GM23338 (cell line): ENCODE measurements at regions not wholly inside any gene's neighbourhood (a gene's known extent, or its start where the extent isn't known, plus 50 kb on each side); places are given as distances from the start of the nearest gene placed in this dataset.

Experiments
- CREB1 ChIP-seq: fragments of 250-450 bp; sonication (Bioruptor Pico); IDR thresholded peaks from 2 replicates; pipeline ENCODE4 v1.5.0; 2020; ENCODE audit warnings: low read depth, mild to moderate bottlenecking, moderate library complexity
- EZH2 ChIP-seq: fragments of 200-600 bp; sonication (generic); IDR thresholded peaks from one replicate; pipeline ENCODE4 v1.8.0; 2017; ENCODE audit warnings: antibody characterized with exemption, mild to moderate bottlenecking, low read depth; ENCODE audit not compliant: unreplicated experiment
- EZH2phosphoT487 ChIP-seq: fragments of 200-600 bp; sonication (generic); IDR thresholded peaks from one replicate; pipeline ENCODE4 v1.8.1; 2018; ENCODE audit warnings: antibody characterized with exemption; ENCODE audit not compliant: unreplicated experiment
- JUNB ChIP-seq: IDR thresholded peaks from one replicate; pipeline ENCODE4 v1.6.1; 2016; ENCODE audit warnings: antibody characterized with exemption; ENCODE audit not compliant: unreplicated experiment
- NANOG ChIP-seq: IDR thresholded peaks from 2 replicates; pipeline ENCODE4 v1.6.1; 2016; ENCODE audit warnings: antibody characterized with exemption, borderline replicate concordance
- POLR2AphosphoS5 ChIP-seq: IDR thresholded peaks from 2 replicates; pipeline ENCODE4 v1.6.1; 2016; ENCODE audit warnings: antibody characterized with exemption, low read depth
- REST ChIP-seq: IDR thresholded peaks from one replicate; pipeline ENCODE4 v1.6.1; 2018; ENCODE audit warnings: antibody characterized with exemption; ENCODE audit not compliant: unreplicated experiment
- STAT1 ChIP-seq: IDR thresholded peaks from one replicate; pipeline ENCODE4 v1.6.1; 2016; ENCODE audit warnings: antibody characterized with exemption; ENCODE audit not compliant: unreplicated experiment
- ZNF114 ChIP-seq: fragments of 250-450 bp; sonication (Bioruptor Pico); IDR thresholded peaks from 2 replicates; pipeline ENCODE4 v1.5.0; 2020; ENCODE audit warnings: mild to moderate bottlenecking, moderate library complexity
- ZNF331 ChIP-seq: fragments of 250-450 bp; sonication (Bioruptor Pico); IDR thresholded peaks from 2 replicates; pipeline ENCODE4 v1.5.0; 2020; ENCODE audit warnings: low read depth, mild to moderate bottlenecking, moderate library complexity
- TF ChIP-seq, protein P1 (sequence below), 2 experiments: fragments of 200-600 bp in 1 of 2; sonication (generic) in 1 of 2; conservative IDR thresholded peaks; 2 replicates each; pipeline versions ENCODE4 v1.5.1 to v1.6.1; 2016 to 2017; ENCODE audit warnings: antibody characterized with exemption in 2 of 2, low read depth in 2 of 2, mild to moderate bottlenecking in 2 of 2, moderate library complexity in 1 of 2

DNA sequence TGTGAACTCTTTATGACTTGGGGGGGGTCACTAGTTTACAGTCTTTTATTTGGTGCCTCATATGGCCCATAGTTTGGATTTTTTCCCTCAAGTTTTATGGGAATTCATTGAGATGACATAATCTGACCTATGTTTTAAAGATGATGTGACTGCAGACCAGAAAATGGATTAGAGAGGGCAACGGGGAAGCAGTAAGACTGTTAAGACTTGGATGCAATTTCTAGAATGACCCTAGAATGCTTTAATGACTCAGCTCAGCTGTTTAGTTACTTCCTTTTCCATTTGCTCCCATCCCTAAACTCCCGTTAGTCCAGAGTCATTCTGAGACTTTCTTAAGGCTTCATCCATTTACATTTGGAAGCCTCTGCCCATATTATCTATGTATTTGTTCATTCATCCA is 59.9 kb upstream of the PDGFRA start:
- TF ChIP-seq, protein P1, sequence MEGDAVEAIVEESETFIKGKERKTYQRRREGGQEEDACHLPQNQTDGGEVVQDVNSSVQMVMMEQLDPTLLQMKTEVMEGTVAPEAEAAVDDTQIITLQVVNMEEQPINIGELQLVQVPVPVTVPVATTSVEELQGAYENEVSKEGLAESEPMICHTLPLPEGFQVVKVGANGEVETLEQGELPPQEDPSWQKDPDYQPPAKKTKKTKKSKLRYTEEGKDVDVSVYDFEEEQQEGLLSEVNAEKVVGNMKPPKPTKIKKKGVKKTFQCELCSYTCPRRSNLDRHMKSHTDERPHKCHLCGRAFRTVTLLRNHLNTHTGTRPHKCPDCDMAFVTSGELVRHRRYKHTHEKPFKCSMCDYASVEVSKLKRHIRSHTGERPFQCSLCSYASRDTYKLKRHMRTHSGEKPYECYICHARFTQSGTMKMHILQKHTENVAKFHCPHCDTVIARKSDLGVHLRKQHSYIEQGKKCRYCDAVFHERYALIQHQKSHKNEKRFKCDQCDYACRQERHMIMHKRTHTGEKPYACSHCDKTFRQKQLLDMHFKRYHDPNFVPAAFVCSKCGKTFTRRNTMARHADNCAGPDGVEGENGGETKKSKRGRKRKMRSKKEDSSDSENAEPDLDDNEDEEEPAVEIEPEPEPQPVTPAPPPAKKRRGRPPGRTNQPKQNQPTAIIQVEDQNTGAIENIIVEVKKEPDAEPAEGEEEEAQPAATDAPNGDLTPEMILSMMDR (conservative IDR thresholded peaks at IDR 0.05; ENCODE audit: low read depth in 2 of 2), result no peak
- TF ChIP-seq POLR2AphosphoS5, result no peak
- TF ChIP-seq EZH2, result no peak
- TF ChIP-seq REST, result no peak
- no peak for TF ChIP-seq CREB1 (CRISPR knock-in tag)
- no peak for TF ChIP-seq EZH2phosphoT487
- no peak for TF ChIP-seq ZNF331 (CRISPR knock-in tag)
- TF ChIP-seq STAT1, result no peak
- TF ChIP-seq NANOG, result no peak
- TF ChIP-seq ZNF114, result no peak
- TF ChIP-seq JUNB, result no peak
